ENCODE measurements at regions not wholly inside any gene's neighbourhood (a gene's known extent, or its start where the extent isn't known, plus 50 kb on each side); places are given as distances from the start of the nearest gene placed in this dataset.
A peak's percentile ranks its signal among the peaks of the same experiment; 100 is the strongest.
"Not testable (repeated sequence)": the region's sequence is repeated elsewhere in the genome, so short reads cannot be mapped to it uniquely, and the experiment has no call there.

GRCh38 chr11:10998674-10999073 is 140.8 kb upstream of the ZBED5 start:
- DNase-seq: no peak

DNA sequence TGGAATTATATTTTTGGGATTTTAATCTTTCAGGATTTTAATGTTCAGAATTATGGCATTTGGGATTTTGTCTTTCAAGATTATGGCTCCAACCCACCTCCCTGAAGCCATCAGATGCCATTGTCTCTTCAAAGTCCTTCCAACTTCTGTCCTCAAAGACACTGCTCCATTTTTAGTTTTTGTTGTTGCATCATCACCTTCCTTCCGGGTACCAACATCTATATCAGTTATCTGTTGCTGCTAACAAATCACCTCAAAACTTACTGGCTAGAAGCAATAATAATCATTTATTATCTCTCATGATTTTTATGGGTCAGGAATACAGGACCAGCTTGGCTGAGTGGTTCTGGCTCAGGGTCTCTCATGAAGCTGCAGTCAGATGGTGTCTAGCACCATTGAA is 138.8 kb upstream of the ZBED5 start:
- DNase-seq: no peak

DNA sequence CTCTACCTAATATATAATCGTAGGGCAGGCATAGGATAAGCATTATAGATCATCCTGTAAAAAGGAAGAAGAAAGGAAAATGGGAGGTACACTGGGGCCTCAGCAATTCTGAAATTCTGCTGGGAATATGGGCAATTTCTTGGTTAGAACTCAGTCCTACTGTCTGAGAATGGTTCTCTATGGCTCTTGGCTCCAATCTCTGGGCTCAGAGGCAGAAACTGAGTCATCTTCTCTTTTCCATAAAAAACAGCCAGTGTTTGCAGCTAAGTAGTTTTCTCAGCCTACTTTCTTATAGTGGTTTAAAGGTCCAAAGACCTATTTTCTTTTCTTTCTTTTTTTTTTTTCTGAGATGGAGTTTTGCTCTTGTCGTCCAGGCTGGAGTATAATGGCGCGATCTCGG is 135.8 kb upstream of the ZBED5 start:
- no peak for DNase-seq

- peak; percentile 24 for DNase-seq
Observed at GRCh38 chr11:10993186-10993585, 135.3 kb upstream of the ZBED5 start.

DNA sequence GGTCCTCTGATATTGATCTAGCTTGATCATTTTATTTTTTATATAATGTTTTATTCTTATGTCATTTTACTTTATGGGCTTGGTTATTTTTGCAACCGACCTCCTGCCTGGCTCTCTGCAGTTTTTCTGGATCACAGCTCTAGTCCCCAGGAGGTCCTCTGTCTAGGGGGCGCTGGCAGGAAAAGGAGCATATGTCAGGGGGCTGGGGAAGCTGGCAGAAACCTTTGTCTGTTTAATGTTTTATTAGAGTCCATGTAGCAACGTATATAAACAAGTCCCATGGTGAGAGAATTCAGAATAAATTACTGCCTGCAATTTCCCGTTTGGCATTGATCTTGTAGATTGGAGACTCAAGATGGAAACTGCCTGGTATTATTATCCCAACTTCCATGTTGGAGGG is 133.5 kb upstream of the ZBED5 start:
- DNase-seq: no peak

DNA sequence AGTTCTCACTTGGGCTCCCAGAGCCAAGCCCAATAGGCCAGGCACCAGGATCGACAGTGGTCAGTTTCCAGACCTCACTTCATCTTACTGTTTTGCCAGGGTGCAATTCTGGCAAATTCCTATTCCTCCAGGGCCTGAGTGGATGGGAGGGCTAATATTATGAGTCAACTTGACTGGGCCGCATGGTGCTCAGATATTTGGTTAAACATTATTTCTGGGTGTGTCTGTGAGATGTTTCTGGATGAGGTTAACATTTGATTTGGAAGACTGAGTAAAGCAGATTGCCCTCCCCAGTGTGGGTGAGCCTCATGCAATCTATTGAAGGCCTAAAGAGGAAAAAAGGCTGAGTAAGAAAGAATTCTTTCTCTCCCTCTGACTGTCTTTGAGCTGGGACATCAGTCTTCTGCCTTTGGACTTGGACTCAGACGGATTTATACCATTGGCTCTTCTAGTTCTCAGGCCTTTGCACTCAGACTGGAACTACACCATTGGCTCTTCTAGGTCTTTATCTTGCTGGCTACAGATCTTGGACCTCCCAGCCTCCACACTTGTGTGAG is 132.9 kb upstream of the ZBED5 start:
- no peak for DNase-seq

- DNase-seq: no peak
Observed at GRCh38 chr11:10990160-10990559, 132.3 kb upstream of the ZBED5 start.

DNA sequence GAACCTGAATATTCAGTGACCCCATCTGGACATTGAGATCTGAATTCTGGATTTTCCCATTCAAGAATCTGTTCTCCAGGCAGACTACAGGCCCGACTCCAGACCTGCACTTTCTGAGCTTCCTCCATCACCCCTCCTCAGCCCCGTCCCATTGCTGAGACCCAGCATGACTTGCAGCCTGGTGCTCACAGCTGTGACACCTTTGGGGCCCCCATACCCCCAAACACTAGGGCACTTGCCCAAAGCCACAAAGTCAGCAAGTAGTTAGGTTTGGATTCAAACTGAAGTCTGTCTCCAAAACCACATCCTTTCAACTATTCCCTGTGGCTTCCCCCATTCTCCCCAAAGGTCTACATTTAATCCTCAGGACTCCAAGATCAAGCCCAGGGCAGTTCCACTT is 128.2 kb upstream of the ZBED5 start:
- no peak for DNase-seq

- no peak for DNase-seq
Observed at GRCh38 chr11:10984742-10985141, 126.9 kb upstream of the ZBED5 start.

DNA sequence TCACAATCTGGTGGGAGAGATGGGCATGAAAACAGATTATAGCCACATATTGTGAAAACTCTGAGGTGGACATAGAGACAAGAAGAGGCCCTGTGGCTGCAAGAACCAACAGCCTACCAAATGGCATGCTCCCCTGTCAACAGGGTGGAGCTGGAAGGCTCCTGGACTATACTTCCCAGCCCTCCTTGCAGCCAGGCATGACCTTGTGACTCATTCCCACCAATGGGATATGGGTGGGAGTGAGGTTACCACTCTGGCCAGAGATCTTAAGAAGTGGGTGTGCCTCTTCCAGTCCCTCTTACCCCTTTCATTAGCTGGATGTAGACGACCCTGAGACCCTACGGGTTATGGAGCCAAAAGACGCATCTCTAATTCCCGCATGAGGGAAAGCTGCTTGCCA is 126.4 kb upstream of the ZBED5 start:
- no peak for DNase-seq

- no peak for DNase-seq
Observed at GRCh38 chr11:10982704-10983510, 125.1 kb upstream of the ZBED5 start.

GRCh38 chr11:10979529-10979928 is 121.7 kb upstream of the ZBED5 start:
- DNase-seq: no peak

- DNase-seq: no peak
Observed at GRCh38 chr11:10978198-10978597, 120.3 kb upstream of the ZBED5 start.

GRCh38 chr11:10975287-10975721 is 117.5 kb upstream of the ZBED5 start:
- DNase-seq: no peak

- no peak for DNase-seq
Observed at GRCh38 chr11:10973416-10973815, 115.6 kb upstream of the ZBED5 start.

DNA sequence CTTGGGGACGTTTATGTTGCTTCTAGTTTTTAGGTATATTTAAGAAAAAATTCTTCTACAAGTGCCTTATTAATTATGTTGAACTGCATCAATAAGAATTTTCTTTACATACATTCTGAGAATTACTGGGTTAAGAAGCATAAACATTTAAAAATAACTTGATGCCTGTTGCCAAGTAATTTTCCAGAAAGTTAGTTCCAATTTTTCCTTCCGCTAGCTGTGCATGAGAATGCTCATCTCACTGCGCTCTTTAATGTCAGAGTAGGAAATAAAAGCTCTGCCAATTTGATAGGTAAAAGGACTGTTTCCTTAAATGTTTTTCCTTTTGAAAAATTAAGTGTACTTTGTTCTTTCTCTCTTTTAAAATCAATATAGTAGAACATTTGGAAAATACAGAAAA is 113.1 kb upstream of the ZBED5 start:
- no peak for DNase-seq

DNA sequence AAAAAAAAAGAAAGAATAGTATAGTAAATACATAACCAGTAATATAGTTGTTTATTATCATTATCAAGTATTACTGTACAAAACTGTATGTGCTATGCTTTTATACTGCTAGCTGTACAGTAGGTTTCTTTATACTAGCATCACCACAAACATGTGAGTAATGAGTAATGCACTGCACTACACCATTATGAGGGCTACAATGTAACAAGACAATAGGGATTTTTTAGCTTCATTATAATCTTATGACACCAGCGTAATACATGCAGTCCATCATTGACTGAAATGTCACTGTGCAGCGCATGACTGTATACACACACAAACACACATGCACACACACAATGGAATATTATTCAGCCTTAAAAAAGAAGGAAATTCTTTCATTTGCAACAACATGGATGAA is 111.5 kb upstream of the ZBED5 start:
- no peak for DNase-seq

- not testable (repeated sequence) for DNase-seq
Observed at GRCh38 chr11:10956884-10957283, 99.0 kb upstream of the ZBED5 start.

DNA sequence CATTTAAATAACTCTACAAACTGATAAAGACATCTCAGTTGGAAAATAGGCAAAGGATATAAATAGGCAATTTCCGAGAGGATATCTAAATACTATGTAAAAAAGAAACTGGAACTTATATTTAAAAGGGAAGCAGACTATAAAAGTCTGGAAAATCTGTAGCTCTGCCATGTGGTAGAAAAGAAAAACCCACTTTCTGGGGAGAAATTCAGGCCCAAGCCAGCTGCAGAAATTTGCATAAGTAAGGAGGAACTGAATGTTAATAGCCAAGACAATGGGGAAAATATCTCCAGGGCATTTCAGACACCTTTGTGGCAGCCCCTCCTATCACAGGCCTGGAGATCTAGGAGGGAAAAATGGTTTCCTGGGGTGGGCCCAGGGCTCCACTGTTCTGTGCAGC is 97.8 kb upstream of the ZBED5 start:
- no peak for DNase-seq

DNA sequence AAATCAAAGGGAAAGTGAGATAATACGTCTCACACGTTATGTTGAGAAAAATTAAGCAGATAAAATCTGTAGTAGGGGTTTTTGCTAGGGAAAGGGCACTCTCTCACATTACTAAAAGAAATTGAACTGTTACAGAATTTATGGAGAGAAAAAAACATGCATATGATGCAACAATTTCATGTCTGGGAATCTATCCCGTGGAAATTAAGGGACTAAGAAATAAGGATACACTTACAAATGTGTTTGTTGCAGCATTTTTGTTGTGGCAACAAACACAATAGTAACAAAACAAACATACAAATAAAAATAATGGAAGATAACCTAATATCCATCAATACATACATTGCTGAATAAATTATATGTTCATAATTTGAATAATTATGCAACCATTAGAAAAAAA is 96.3 kb upstream of the ZBED5 start:
- DNase-seq: no peak

DNA sequence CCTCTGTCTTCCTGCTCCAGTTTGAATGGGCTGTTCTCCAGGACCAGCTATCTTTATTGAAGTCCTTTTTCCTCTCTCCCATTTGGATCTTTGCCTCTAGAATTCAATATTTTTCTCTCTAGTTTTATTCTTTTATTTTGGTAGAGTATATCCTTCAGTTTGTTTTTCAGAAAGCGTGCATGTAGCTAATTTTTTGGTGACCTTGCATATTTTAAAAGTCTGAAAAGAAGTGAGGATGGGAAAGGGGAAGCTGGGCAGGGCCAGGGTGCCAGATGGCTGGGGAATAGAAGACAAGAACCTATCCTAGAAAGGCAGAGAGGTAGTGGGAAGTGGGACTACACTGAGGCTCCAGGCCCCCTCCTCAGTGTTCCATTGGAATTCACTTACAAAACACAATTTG is 95.0 kb upstream of the ZBED5 start:
- no peak for DNase-seq

GRCh38 chr11:10947935-10948334 is 90.1 kb upstream of the ZBED5 start:
- DNase-seq: not testable (repeated sequence)

DNA sequence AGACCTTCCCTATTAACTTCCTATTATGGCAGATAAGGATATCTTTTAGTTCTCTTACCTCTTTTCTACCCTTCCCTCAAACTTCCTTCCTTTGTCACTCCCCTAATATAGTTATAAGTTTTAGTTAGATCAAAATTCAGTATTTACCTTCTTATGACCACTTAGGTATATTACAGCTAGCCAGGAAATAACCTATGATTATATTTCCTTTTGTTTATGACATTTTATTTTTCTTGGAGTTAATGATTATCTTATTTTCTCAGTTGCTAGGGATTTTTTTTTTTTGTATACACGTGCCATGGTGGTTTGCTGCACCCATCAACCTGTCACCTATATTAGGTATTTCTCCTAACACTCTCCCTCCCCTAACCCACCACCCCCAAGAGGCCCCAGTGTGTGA is 88.2 kb upstream of the ZBED5 start:
- DNase-seq: no peak

DNA sequence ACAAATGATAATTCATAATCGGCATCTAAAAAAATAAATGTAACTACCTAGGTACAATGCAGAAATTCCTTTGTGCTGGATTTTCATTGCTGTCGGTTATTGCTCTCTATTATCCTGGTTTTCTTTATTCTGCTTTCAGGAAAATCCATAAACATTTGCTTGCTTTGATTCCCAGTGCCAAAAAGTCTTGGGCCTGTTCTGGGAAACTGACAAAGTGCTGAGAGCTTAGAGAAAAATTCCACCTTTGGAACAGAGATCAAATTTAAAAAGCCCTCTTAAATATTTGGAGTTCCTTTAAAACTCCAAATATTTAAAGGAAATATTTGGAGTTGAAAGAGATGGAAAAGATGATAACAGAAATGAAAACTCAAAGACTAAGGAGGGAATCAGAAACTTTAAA is 87.3 kb upstream of the ZBED5 start:
- DNase-seq: no peak

DNA sequence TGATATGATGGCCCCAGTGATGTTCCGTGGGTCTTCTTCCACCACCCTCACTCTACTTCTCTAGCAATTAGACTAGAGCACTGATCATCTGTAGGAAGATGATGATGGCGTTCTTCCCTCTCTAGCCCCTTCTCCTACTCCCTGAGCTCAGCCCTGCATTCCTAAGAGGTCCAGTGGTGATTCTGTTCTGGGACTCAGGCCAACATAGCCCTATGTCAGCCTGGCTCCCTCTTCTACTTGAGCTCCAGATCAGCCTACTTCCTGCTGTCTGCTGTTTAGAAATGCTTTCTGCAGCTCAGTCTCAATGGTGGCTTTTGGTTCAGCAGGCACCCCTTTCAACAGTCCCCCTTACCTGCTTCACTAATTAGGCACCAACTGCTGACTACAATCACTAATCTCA is 86.1 kb upstream of the ZBED5 start:
- peak; percentile 34 for DNase-seq

Measured in HCEC 1CT (cell line).